SH-SY5Y (cell line): ENCODE measurements at regions not wholly inside any gene's neighbourhood (a gene's known extent, or its start where the extent isn't known, plus 50 kb on each side); places are given as distances from the start of the nearest gene placed in this dataset.

Experiments used
- GATA2 ChIP-seq: IDR thresholded peaks from 2 replicates; pipeline ENCODE4 v1.6.1; 2011; ENCODE audit warnings: mild to moderate bottlenecking, low read depth, low read length
- GATA3 ChIP-seq: IDR thresholded peaks from 2 replicates; pipeline ENCODE4 v1.6.1; 2011; ENCODE audit warnings: low read depth, mild to moderate bottlenecking, low read length, moderate library complexity

DNA sequence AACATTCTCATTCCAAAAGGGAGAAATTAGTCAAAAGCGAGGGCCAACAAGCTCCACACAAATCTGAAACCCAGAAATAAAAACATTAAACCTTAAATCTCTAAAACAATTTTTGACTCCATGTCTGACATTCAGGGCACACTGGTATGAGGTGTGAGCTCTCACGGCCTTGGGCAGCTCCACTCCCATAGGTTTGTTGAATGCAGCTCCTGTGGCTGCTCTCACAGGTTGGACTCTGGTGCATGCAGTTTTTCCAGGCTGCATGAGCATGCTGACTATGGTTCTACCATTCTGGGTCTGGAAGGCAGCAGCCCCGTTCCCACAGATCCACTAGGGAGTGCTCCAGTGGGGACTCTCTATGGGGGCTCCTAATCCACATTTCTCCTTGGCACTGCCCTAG, 887.1 kb upstream of the GHITM start:
- TF ChIP-seq GATA3 = no peak
- no peak for TF ChIP-seq GATA2

DNA sequence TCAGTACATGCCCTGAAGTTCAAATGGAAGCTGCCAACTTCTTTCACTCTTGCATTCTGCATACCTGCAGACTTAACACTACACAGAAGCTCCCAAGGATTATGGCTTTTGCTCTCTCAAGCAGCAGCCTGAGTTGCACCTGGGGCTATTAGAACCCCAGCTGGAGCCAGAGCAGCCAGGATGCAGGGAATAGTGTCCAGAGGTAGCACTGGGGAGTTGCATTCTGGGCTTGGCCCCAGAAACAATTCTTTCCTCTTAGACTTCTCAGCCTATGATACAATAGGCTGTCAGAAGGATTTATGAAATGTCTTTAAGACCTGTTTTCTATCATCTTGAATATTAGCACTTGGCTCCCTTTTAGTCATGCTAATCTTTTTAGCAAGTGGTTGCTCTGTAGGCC, 886.7 kb upstream of the GHITM start:
- TF ChIP-seq GATA3 (no peak), GATA2 (no peak)

DNA sequence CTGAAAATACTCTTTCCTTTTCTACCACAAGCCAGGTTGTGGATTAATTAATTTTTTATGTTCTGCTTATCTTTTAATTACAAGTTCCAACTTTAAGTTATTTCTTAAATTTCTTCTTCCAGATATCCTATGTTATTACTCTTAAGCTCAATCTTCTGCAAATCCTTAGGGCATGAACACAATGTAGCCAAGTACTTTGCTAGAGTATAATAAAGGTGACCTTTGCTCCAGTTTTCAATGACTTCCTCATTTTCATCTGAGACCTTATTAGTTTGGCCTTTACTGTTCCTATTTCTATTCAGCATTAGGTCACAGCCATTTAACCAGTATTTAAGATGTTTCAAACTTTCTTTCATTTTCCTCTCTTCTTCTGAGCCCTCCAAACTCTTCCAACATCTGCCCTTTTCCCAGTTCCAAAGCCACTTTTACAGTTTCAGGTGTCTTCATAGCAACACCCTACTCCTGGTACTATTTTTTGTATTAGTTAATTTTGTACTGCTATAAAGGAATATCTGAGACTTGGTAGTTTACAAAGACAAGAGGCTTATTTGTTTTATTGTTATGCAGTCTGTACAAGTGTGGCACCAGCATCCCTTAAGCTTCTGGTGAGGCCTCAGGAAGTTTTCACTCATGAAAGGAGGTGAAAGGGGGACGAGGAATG, 886.2 kb upstream of the GHITM start:
- TF ChIP-seq GATA2 (no peak), GATA3 (no peak)

DNA sequence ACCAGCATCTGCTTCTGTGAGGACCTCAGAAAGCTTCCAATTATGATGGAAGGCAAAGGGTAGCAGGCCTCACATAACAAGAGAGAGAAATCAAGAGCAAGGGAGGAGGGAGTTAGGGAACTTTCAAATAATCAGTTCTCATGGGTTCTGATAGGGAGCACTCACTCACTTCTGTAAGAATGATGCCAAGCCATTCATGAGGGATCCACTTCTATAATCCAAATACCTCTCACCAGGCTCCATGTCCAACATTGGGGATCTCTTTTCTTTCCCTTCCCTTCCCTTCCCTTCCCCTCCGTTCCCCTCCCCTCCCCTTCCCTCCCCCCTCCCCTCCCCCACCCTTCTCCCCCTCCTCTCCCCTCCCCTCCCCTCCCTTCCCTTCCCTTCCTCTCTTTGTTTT, 884.6 kb upstream of the GHITM start:
- TF ChIP-seq GATA2 (no peak), GATA3 (no peak)

DNA sequence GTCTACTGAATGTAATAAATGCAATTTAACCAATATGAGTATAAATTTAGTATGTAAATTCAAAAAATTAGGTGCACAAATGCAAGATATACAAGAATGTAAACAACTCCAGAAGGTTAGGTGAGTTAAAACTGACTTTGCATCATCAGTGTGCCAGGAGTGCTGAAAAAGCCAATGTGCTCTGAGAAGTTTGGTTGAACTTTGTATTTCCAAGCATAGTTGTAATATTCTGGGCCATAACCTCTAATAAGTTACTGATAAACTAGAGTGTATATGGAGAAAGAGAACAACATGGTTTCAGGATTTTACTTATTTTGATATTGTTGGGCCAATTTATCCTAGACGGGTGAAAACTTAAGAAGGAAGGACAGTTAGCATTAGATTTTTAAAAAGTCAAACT, 876.9 kb upstream of the GHITM start:
- TF ChIP-seq GATA2 (no peak), GATA3 (no peak)

DNA sequence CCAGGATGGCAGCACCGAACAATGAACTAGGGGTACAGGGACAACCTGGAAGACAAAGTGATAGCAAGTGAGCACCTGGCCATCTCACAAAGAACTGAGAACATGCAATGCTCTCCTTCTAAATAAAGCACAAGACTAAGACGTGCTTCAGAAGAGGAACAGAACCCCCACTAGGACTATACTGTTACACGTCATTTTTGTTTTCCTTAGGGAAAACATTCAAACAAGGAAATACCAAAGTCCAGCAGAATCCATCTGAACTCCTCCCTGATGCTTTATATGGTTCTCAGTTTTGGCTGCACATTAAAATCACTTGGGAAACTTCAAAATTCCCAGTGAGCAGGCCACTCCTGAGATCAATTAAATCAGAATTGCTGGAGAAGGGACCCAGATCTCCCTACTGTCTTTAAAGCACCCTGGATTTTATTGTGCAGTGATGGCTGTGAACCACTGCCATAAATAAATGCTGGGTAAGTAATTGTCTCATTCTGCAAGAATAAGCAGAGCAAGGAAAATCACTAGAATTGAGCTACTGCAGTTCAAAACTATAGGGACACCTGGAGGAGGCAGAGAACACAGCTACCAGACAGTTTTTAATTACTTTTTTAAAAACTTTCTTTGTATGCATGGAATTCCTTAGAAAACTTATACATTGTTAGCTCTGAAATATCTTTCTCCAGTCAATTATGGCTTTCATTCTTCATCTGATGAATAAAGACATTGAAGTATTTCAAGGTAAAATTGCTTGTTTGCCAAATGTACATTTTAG, 866.5 kb upstream of the GHITM start:
- TF ChIP-seq GATA3 (no peak), GATA2 (no peak)

DNA sequence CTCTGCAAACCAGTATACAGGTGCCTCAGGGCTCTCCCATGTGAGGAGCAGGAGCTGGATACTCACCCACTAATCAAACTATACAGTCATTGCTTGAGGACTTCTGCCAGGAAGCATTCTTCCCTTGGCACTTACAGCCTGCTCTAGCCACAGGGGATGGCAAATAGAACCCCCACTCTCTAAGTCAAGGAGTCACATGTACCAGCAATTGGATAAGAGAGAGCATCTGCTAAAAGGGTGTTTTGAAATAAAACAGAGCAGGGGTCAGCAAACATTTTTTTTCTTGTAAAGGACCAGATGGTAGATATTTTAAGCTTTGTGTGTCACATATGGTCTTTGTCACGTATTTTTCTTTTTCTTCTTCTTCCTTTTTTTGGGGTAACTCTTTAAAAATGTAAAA, 865.2 kb upstream of the GHITM start:
- peak; percentile 75 for TF ChIP-seq GATA2
- TF ChIP-seq GATA3 = no peak

DNA sequence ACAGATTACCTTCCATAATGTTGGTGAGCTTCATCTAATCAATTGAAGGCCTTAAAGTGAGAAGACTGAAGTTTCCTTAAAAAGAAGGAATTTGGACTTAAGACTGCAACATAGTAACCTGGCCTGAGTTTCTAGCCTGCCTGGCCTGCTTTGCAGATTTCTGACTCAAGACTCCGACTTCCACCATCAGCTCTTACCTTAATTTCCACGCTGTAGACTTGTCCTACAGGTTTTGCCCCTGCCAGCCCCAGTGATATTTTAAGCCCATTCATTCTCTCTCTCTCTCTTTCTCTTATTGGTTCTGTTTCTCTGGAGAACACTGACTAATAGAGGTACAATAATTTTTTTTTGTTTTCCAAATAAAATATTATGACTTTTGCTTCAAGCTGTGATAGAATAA, 862.3 kb upstream of the GHITM start:
- no peak for TF ChIP-seq GATA3

DNA sequence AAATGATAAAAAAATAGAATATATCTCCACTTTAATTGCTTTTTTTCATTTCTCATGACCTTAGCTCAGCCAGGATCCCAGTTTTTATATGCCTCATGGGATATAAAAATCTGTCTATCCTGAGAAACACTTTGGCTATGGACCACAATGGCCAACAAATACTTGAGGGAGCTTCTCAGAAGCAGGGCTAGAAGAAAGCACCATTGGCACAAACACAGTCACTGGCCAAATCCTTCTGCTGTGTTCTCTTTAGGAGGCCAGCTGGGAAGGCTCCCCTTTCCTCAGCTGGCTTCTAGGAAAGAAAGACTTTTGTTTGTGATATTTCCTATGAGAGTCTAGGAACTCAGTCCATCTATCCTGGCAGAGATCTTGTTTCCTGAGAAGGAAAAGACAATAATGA, 856.2 kb upstream of the GHITM start:
- no peak for TF ChIP-seq GATA2

DNA sequence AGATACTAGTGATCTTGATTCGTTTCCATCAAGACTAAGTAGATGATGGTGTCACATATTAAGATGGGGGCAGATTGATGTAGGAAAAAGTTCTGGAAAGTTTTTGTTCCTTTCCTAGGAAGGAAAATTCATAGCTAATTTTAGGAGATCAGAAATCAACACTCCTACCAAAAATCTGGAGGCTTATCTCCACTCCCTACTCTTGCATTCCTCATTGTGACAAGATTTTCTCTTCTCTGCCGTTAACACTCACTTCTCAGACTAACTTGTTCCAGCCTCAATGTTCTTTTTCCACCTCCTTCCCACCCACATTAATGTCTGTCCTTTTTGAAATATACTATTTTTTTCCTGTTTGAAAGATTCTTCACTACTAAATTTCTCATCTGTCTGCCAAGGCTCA, 851.9 kb upstream of the GHITM start:
- TF ChIP-seq GATA2 (no peak), GATA3 (no peak)

DNA sequence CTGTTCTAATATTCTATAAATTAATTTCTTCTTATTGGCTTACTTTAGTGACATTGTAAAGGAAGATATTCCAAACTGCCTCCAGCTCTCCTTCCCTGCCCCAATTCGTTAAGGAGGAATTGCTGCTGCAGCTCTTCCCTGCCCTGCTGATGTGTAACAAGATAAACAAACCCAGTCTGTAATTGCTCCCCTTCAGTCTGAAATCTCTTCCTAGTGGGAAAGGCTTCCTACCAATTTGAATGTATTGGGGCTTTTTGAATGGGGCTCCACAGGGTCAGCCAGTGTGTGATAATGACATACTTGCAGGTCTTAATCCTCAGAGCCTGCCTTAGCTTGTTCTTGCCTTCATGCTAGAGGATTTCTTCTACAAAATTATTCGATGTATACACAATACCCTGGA, 849.9 kb upstream of the GHITM start:
- TF ChIP-seq GATA3 (0 out of 2 replicates have a peak, but pooled peaks have one; percentile 26), GATA2 (peak; percentile 73)

DNA sequence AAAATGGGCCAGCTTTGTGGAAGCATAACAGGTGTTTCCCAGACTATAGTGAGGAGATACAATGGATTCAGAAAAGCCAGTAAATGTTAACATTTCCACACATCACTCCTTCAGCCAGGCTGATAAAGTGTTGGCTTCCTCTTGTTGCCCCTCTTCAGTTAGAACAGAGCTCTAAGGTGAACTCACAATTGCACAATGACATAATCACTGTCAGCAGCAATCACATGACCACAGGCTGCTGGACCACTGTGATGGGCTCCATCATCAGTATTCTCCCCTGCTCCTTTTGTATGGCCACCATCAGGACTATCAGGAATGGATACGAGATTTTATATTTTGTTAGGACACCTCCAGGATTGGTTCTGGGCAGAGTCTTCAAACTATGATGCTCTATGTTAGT, 849.4 kb upstream of the GHITM start:
- TF ChIP-seq GATA3 = no peak
- no peak for TF ChIP-seq GATA2

DNA sequence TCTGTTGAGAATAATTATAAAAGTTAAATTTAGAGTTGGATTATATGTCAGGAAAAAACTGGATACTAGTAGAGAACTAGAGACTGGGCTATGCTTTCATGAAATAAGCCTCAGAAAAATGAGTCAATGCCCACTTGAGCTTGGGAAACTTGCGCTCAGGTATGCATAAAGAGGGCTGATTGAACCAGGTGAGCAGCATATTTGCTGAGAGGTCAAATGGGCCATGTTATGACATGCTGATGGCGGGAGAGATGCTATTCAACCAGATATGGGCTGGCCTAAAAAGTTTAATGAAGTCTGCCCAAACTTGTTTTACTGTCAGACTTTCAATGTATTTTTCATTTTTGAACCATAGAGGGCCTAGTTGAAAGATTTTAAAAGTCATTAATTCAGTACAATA, 837.6 kb upstream of the GHITM start:
- TF ChIP-seq GATA3 (no peak), GATA2 (no peak)

DNA sequence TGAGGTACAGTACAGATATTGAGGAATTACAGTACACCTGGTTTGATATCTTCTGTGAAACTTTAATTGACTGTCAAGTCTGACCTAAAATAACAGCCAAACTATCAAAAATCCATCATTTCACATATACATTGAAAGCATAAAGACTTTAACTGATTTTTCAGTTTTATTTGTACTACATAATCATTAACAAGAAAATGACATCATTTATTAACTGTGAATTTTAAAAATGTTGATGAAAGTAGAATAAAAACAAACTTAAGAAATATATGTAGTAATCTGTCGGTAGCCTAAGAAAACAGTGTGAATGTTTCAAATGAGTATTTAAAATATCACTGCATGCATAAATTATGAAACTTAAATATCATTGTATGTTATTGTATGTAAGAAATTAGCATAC, 836.7 kb upstream of the GHITM start:
- TF ChIP-seq GATA2 (no peak), GATA3 (no peak)

DNA sequence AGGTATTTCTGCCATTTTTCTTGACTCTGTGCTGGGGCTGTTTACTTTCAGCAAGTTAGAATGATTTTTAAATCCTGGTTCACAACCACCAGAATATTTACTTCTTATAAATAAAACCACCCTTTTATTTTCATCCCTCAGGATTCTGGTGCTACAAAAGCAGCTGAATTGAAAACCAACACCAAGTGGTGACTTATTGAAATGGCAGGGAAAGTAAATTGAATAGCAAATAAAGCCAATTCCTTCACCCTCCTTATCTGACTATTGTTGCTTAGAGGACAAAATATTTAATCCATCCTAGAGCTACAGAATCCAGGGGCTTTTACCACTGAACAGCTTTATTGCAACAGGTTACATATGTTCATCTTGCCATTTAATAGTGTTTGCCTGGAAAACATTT, 828.6 kb upstream of the GHITM start:
- TF ChIP-seq GATA3 (no peak), GATA2 (no peak)
